HG02973 (cell line): ENCODE measurements at regions not wholly inside any gene's neighbourhood (a gene's known extent, or its start where the extent isn't known, plus 50 kb on each side); places are given as distances from the start of the nearest gene placed in this dataset.

Source experiments
- ATAC-seq: cut with Tn5 transposase; IDR thresholded peaks from one replicate; pipeline ENCODE4 v1.9.1; 2021; ENCODE audit warnings: moderate library complexity; ENCODE audit not compliant: unreplicated experiment

DNA sequence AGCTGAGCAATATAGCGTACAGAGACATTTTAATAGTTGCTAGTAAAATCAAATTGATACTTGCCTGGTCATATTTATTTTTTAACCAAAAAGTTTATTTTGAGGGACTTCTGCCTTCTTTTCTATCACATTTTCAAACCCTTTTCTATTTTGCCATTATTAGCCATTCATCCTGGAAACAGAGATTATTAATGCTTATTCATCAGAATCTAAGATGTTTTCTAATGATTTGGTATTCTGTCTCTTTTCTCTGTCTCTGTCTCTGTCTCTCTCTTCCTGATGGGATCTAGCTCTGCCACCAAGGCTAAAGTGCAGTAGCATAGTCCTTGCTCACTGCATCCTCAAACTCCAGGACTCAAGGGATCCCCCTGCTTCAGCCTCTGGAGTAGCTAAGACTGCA is 871.3 kb upstream of the CDH8 start:
- ATAC-seq: no peak

GRCh38 chr16:62903961-62904502 is 867.8 kb upstream of the CDH8 start:
- no peak for ATAC-seq

GRCh38 chr16:62899737-62900136 is 863.5 kb upstream of the CDH8 start:
- ATAC-seq: no peak

DNA sequence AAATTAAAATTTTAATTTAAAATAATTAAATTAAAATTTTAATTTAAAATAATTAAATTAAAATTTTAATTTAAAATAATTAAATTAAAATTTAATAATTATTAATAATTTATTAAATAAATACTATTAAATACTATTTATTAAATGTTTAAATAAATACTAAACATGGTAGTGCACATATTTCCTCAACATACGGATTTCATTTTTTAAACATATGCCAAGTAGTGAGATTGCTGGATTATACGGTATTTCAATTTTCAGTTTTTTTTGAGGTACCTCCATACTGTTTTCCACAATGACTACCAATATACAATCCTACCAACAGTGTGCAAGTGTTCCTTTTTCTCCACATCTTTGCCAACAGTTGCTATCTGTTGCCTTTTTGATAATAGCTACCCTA is 852.9 kb upstream of the CDH8 start:
- ATAC-seq: no peak

DNA sequence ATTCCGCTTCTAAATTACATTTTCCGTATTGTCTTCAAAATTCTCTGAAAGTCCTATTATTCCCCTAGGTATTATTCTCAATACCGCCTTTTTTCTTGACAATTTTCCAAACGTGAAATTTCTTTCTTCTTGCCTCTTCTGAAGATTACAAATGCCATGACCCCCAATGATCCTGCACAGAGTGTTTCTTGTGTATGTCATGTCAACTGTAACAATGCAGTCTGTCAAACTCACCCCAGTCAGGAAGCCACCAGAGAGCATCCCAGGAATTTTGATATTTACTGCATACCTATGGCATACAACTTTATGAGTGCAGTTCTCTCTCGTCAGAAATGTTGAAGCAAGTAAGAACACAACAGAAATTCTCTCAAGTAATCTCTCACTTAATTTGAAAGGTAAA is 847.3 kb upstream of the CDH8 start:
- no peak for ATAC-seq

DNA sequence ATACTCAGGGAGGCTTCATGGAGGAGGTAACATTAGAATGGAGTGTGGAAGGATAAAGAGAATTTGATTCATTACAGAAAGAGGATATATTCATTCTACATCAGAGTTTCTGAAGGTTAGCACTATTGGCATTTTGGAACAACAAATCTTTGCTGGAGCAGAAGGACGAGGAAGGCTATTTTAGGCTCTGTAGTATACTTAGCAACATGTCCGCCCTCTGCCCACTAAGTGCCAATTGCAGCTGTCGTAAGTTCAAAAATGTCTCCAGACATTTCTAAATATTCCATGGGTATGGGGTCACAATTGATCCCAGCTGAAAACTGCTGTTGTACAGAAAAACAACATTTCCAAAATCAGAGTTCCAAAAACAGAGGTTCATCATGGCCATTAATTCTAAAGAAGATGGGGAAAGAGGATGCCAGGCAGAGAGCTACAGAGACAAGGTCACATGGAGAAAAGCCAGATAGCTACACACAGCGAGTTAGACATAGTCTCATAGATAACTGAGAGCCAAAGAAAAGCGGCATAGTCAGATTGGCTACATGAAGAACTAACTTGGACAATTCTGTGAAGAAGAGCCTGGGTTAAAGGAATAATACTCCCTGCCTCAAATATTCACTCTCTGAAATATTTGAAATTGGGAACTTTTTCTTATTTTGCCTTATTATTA is 846.4 kb upstream of the CDH8 start:
- ATAC-seq: no peak

DNA sequence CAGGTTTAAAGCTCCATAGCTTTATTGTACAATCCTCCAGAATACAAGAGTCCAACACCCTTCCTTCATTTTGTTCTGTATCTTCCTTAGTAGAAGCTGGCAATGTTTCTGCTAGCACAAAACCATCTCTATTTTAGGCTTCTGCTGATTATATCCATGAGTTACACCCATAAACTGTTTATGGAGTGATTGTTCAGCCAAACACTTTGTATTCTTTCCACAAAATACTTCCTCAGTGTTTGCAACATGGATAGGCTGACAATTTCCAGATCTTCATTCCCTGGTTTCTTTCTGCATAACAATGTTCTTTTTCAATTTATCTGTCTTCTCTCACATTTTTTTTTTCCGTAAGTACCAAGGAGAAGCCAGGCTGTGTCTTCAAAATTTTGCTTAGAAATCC is 839.9 kb upstream of the CDH8 start:
- ATAC-seq: no peak

- ATAC-seq: no peak
These were observed 836.1 kb upstream of the CDH8 start for GRCh38 chr16:62872339-62872738.

DNA sequence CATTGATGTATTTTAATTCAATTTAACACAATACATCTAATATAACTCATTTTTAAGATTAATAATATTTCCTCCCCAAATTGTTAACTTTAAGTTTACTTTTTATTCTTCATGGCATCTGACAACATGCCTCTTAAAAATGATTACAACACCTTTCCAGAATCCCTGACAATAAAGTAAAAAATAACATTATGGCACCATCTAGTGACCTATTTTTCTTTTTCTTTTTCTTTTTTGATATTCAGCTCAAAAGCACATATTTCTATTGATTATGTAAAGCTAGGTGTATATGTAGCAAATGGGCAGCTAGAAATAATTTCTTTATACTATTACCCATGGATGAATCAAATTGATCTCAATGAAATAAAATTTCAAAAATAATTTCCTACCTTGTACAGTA is 834.3 kb upstream of the CDH8 start:
- no peak for ATAC-seq

- no peak for ATAC-seq
These were observed 833.6 kb upstream of the CDH8 start for GRCh38 chr16:62869837-62870236.

DNA sequence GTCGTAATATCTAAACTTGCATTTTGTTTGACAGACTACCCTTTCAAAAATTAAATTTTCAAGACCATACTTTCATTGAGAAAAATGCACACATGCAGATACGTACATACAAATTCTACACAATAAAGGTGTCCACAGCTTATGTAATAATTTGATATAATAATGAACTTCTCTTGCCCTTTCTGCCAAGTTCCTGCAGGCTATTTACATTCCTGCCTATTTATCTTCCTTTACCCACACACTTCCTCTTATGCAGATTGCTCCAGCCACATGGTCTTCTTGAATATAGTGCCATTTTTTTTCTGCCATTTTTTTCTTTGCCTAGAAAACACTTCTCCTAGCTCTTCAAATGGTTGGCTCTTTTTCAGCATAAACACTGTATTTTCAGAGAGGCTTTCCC is 826.9 kb upstream of the CDH8 start:
- ATAC-seq: no peak

- no peak for ATAC-seq
These were observed 817.6 kb upstream of the CDH8 start for GRCh38 chr16:62853887-62854286.

GRCh38 chr16:62846399-62847057 is 810.3 kb upstream of the CDH8 start:
- ATAC-seq: no peak

DNA sequence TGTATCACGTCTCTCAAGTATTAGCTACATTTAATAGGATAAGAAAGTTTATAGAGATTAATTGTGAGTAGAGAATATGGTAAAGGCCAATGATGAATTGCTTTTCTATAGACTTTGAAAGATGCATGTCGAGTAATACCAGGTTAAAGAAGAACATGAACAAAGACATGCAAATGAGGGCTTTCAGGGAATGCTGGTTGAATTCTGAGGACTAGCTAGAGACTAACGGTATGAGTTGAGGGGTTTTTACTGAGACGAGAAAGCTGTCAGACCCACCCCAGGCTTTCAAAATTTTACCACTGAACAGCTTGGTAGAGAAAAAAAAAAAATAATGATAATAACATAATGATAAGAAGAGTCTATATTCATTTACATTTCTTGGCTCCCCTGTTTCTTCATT is 796.0 kb upstream of the CDH8 start:
- ATAC-seq: no peak

DNA sequence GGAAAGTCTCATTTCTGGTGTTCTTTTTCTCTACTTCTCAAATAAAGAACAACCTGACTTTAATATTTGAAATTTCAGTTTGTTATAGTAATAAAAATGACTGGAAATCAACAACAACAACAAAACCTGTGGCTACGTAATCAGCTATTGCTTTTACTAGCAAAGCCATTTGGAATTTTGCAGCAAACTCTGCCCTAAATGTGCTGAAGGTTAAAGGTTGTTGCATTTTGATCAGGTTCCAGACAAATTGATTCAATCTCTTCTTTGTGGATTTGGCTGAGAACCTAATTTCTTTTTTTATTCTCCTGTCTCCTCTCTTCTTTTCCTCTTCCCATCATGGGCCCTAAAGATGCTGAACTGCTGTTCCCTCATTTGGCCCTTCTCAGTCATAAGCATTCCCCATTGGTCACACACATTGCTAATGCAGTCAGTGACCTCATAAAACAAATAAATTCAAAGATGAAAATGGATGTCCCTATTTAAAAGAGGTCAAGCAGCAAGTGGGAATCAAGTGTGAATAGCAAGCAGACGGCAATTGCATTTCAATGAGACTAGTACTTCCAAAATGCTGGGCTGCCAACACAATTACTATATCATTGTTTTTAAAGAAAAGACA is 795.1 kb upstream of the CDH8 start:
- ATAC-seq: no peak

DNA sequence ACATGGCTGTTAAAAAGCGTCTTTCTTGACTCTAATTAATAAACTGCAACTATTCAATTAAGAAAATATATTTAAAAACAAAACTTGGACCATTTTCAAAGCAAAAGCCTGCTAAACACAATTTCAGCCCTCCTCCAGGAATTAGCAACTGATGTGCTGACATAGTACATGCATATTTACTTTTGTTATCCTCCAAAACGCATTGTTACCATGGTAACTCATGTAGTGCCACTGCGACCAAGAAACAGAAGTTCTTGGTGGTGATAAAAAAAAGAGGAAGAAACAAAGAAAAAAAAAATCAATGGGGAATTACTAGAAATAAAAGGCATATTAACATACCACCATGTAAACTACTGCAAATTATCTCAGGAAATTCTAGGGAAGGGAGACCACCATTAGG is 793.4 kb upstream of the CDH8 start:
- no peak for ATAC-seq

GRCh38 chr16:62829084-62829483 is 792.8 kb upstream of the CDH8 start:
- ATAC-seq: no peak

GRCh38 chr16:62821824-62822223 is 785.6 kb upstream of the CDH8 start:
- no peak for ATAC-seq

GRCh38 chr16:62816971-62817519 is 780.8 kb upstream of the CDH8 start:
- no peak for ATAC-seq

- no peak for ATAC-seq
These were observed 778.7 kb upstream of the CDH8 start for GRCh38 chr16:62814891-62815290.

DNA sequence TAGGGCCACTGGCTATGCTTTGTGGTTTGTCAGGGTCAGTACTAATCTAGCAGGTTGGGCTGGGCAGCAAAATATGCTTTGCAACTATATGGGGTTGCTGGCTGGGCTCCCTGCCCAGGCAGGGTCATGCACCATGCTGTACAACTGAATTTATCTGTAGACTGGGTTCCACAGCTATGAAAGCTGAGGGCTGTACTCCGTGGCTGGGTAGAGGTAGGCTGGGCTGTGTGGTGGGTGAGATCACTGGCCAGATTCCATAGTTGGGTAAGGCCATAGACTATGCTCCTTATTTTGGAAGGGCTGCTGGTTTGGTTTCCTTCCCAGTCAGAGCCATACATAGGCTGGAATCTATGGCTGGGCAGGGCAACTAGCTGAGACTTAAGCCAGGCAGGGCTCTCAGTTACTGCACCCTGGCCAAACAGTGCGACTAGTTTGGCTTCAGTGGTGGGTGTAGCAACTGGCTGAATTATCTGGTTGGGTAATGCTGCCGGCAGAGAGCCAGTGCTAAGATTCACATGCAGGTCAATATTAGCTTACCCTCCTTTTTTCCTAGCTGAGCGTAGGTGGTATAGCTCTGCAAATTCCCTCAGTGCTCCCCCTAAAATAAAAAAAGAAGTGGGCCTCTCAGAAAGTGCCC is 769.1 kb upstream of the CDH8 start:
- ATAC-seq: no peak
